H1 (cell line): ENCODE measurements at regions not wholly inside any gene's neighbourhood (a gene's known extent, or its start where the extent isn't known, plus 50 kb on each side); places are given as distances from the start of the nearest gene placed in this dataset.

Experiments
- ATF2 ChIP-seq: IDR thresholded peaks from 2 replicates; pipeline ENCODE4 v1.6.1; 2012; ENCODE audit warnings: low read length, inconsistent platforms
- PHF8 ChIP-seq: fragments of 200-600 bp; sonication (generic); conservative IDR thresholded peaks from 2 replicates; pipeline ENCODE4 v1.7.1; 2012; ENCODE audit warnings: low read depth, mild to moderate bottlenecking, inconsistent platforms, low read length, moderate library complexity

DNA sequence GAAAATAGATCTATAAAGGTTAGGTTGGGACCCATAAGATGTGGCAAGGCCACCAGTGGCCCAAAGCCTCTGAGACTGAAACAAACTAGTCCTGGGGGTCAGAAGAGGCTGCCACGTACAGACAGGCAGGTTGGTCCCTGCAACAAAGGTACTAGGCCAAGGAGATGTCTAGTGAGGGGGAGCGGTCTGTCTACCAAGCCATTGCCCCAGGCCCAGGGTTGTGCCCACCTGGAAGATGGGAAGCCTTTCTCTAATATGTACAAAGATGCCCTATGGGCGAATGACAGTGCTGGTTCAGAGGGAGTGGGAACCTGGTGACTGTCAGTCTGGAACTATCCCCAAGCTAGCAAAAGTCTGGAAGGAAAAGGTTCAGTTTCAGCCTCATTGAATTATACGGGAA, 233.2 kb downstream of the RBM19 start:
- TF ChIP-seq PHF8 (no peak), ATF2 (no peak)
